ENCODE measurements at regions not wholly inside any gene's neighbourhood (a gene's known extent, or its start where the extent isn't known, plus 50 kb on each side); places are given as distances from the start of the nearest gene placed in this dataset.

DNA sequence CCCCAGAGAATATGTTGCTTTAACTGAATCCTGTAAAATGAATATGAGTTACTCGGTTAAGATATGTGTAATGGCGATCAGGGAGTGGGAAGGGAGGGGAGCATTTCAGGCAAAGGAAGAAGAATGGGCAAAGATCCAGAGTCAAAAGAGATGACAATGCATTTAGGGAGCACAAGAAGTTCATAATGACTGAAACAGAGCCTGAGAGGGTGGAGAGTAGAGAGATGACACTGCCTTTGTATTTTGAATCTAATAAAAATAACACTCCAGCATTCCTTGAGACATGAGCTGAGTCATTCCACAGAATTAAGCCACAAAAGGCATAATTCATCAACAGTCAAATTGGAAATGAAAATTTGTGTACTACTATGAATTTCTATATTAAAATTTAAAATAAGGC, 105.3 kb upstream of the PEX5L start:
- ATAC-seq, result no peak
- intact Hi-C loops (cut with DNase I), result no loop called here
- no peak for DNase-seq
- Histone ChIP-seq H3K4me3 (no peak overlapping the region), H3K27me3 (no peaks in the 10 kb centered on the region), H3K9me3 (peaks cover 0 to 22% (median 0%) of the 10 kb centered on the region in 11 donors), H3K36me3 (no peaks in the 10 kb centered on the region), H3K27ac (no peak overlapping the region), H3K4me1 (no peaks in the 10 kb centered on the region)
- WGBS, 2 donors, result 71 to 85% methylated on average over 2 of the region's 2 CpGs
- TF ChIP-seq, protein P1, sequence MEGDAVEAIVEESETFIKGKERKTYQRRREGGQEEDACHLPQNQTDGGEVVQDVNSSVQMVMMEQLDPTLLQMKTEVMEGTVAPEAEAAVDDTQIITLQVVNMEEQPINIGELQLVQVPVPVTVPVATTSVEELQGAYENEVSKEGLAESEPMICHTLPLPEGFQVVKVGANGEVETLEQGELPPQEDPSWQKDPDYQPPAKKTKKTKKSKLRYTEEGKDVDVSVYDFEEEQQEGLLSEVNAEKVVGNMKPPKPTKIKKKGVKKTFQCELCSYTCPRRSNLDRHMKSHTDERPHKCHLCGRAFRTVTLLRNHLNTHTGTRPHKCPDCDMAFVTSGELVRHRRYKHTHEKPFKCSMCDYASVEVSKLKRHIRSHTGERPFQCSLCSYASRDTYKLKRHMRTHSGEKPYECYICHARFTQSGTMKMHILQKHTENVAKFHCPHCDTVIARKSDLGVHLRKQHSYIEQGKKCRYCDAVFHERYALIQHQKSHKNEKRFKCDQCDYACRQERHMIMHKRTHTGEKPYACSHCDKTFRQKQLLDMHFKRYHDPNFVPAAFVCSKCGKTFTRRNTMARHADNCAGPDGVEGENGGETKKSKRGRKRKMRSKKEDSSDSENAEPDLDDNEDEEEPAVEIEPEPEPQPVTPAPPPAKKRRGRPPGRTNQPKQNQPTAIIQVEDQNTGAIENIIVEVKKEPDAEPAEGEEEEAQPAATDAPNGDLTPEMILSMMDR (IDR thresholded peaks at IDR 0.05), result no peak

DNA sequence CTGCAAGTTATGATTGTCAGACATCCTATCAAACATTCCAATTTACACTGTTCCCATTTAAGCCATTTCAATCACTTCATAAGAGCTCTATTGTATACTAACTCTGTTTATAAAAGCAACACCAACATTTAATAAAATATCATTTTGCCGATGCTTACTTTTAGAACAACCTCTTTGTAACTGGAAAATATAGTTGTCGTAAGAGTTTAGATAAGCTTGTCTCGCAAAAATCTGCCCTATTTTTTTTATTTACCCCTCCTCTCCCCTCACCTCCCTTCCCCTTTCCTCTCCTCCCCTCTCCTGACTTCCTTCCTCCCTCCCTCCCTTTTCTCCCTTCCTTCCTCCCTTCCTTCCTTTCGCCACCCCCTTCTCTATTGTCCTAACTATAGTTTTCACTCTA, 105.7 kb upstream of the PEX5L start:
- TF ChIP-seq, protein P1 (IDR thresholded peaks at IDR 0.05), result no peak
- Histone ChIP-seq H3K27ac (no peak overlapping the region), H3K9me3 (peaks cover 0 to 21% (median 2%) of the 10 kb centered on the region in 11 donors), H3K27me3 (no peaks in the 10 kb centered on the region), H3K4me1 (no peaks in the 10 kb centered on the region), H3K4me3 (no peak overlapping the region), H3K36me3 (no peaks in the 10 kb centered on the region)
- ATAC-seq, result no peak
- DNase-seq, result no peak
- 78 to 79% methylated on average over 4 of the region's 4 CpGs for WGBS, 2 donors
- intact Hi-C loops (cut with DNase I), result no loop called here

DNA sequence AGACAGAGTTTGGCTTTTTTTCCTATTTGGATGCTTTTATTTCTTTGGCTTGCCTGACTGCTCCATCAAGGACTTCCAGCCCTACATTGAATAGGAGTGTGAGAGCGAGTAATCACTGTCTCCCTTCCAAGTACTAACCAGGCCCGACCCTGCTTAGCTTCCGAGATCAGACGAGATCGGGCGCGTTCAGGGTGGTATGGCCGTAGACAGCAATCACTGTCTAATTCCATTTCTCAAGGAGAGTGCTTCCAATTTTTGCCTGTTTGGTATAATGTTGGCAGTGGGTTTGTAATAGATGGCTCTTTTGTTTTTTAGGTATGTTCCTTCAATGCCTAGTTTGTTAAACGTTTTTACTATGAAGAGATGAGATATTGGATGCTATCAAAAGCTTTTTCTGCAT, 125.0 kb upstream of the PEX5L start:
- TF ChIP-seq, protein P1 (IDR thresholded peaks at IDR 0.05), result no peak
- 81 to 83% methylated on average over 9 of the region's 9 CpGs for WGBS, 2 donors
- ATAC-seq, result no peak

DNA sequence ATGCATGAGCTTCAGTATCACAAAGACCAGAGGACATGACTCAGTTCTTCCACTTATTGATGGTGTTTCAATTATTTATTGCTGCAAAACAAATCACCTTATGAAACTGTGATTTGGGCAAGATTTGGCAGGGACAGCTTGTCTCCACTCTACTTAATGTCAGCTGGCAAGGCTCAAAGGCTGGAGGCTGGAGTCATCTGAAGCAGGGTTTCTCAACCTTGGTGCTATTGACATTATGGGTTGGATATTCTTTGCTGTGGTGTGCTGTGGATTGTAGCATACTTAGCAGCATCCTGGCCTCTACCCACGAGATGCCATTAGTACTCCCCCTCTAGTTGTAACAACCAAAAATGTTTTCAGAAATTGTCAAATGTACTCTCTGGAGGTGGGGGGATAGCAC, 138.8 kb upstream of the PEX5L start:
- no peak overlapping the region for H3K27ac ChIP-seq
- TF ChIP-seq, protein P1 (IDR thresholded peaks at IDR 0.05), result no peak
- intact Hi-C loops (cut with DNase I), result no loop called here
- no peak overlapping the region for H3K4me3 ChIP-seq
- WGBS, 2 donors, result 53 to 57% methylated on average over 1 of the region's 1 CpG
- no peaks in the 10 kb centered on the region for H3K27me3 ChIP-seq
- no peak for DNase-seq
- H3K36me3 ChIP-seq, result no peaks in the 10 kb centered on the region
- no peaks in the 10 kb centered on the region for H3K9me3 ChIP-seq
- H3K4me1 ChIP-seq, result no peaks in the 10 kb centered on the region
- ATAC-seq, result no peak

More for the DNA sequence above, 125.0 kb upstream of the PEX5L start:
- intact Hi-C loops (cut with DNase I), result no loop called here
- Histone ChIP-seq H3K36me3 (no peaks in the 10 kb centered on the region), H3K27ac (no peak overlapping the region), H3K4me3 (no peak overlapping the region), H3K27me3 (no peaks in the 10 kb centered on the region), H3K4me1 (no peaks in the 10 kb centered on the region), H3K9me3 (peaks cover 0 to 48% (median 5%) of the 10 kb centered on the region in 11 donors)
- DNase-seq, result no peak

All from heart right ventricle (tissue), 16 donors.